NCI-H2196 (cell line): ENCODE measurements at regions not wholly inside any gene's neighbourhood (a gene's known extent, or its start where the extent isn't known, plus 50 kb on each side); places are given as distances from the start of the nearest gene placed in this dataset.
"Not testable (repeated sequence)": the region's sequence is repeated elsewhere in the genome, so short reads cannot be mapped to it uniquely, and the experiment has no call there.

Experiments used
- DNase-seq: peaks from one replicate; lab custom pipeline; 2025; ENCODE audit not compliant: unreplicated experiment; lab: John Stamatoyannopoulos, UW

GRCh38 chr3:3902161-3902560 lies 102.9 kb downstream of the LRRN1 start:
- DNase-seq, result no peak

DNA sequence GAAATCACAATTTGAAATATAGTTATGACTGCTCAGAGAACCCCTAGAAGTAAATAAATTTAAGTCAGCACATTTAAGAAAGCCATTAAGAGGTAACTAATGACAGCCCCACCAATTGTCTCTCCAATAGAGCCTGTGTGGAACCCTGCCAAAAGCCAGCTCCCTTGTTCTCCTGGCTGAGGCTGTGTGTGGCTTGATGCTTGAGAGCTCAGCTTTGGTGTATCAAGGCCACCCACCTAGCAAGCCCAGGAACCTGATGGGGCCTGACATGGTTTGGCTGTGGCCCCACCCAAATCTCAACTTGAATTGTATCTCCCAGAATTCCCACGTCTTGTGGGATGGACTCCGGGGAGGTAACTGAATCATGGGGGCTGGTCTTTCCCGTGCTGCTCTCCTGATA lies 106.9 kb downstream of the LRRN1 start:
- DNase-seq, result no peak

- no peak for DNase-seq
Observed at GRCh38 chr3:3907023-3907422, 107.8 kb downstream of the LRRN1 start.

- no peak for DNase-seq
Observed at GRCh38 chr3:3918763-3919162, 119.5 kb downstream of the LRRN1 start.

DNA sequence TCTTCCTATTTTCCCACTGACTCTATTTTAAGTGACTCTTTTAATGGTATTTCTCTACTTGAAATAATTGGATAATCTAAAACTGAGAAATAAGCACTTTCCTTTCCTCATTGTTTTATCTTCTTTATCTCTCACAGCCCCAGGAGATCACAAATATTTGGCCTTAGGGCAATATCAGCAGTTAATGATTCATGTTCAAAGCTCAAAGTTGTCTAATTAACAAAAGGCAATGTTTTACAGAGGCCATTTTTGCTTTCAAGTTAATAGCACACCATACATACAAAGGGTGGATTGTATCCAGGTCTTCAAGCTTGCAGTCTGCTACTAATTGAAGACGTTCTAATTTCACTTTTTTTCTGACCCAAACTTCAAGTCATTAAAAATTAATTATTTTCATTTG lies 120.1 kb downstream of the LRRN1 start:
- DNase-seq, result no peak

GRCh38 chr3:3923619-3924018 lies 124.4 kb downstream of the LRRN1 start:
- DNase-seq, result no peak

- DNase-seq, result no peak
Observed at GRCh38 chr3:3927198-3927597, 128.0 kb downstream of the LRRN1 start.

DNA sequence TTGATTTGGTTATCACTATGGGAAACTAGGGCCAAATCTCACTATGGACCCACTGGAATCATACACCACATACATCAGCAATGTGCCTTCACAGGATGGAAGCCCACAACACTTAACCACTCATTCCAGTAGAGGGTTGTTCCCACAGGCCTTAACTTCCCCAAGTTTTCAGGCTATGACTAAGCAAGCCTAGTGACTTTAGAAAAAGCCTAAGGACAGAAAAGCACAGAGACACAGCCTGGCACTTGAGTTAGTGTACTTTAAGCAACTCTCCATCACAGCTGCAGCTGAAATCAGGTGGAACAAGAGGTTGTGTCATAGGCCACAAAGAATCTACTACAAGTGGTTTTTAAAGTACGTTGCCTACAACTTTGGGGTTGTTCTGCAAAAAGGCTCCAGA lies 128.7 kb downstream of the LRRN1 start:
- no peak for DNase-seq

- DNase-seq, result not testable (repeated sequence)
Observed at GRCh38 chr3:3941380-3941779, 142.1 kb downstream of the LRRN1 start.

GRCh38 chr3:3951071-3951470 lies 151.8 kb downstream of the LRRN1 start:
- no peak for DNase-seq

DNA sequence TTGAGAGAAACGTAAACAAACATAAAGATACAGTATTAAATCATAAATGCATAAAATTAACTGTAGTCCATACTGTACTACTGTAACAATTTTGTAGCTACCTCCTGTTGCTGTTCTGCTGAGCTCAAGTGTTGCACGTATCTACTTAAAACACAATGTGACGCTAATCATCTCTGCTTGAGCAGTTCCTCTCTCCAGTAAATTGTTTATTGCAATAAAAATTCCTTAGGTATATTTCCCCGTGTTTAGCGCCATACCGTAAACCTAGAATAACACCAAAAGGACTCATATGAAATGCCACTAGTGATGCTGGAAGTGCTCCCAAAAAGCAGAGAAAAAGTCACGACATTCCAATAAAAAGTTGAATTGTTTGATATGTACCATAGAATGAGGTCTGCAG lies 152.3 kb downstream of the LRRN1 start:
- DNase-seq, result no peak

DNA sequence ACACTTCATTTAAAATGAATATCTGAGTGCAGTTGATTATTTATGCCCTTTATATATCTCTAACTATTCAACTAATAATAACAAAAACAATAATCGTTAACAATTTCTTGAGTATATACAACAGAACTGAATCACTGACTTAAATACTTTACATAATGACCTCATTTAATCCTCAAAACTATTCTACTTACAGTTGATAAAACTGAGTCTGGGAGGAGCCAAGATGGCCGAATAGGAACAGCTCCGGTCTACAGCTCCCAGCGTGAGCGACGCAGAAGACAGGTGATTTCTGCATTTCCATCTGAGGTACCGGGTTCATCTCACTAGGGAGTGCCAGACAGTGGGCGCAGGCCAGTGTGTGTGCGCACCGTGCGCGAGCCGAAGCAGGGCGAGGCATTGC lies 163.6 kb downstream of the LRRN1 start:
- not testable (repeated sequence) for DNase-seq

DNA sequence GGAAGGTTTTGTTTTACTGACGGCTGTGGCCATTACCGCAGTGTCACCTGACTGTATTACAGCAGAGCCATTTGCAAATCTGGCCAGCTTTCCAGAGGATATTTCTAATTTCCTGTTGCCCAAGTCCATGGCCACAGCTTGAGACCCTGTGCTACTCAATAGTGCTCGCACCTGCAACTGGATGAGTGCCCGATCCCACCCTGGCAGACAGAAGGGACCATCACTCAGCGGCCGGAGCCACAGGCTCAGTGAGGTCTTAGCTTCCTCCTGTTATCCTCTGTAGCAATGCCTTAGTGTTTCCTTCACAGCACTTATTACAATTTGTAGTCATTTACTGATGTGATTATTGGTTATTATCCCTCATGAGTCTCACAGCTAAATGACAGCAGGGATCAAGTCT lies 184.8 kb downstream of the LRRN1 start:
- DNase-seq, result no peak

GRCh38 chr3:3991598-3991997 lies 192.4 kb downstream of the LRRN1 start:
- no peak for DNase-seq

GRCh38 chr3:3992312-3992874 lies 193.2 kb downstream of the LRRN1 start:
- DNase-seq, result no peak

DNA sequence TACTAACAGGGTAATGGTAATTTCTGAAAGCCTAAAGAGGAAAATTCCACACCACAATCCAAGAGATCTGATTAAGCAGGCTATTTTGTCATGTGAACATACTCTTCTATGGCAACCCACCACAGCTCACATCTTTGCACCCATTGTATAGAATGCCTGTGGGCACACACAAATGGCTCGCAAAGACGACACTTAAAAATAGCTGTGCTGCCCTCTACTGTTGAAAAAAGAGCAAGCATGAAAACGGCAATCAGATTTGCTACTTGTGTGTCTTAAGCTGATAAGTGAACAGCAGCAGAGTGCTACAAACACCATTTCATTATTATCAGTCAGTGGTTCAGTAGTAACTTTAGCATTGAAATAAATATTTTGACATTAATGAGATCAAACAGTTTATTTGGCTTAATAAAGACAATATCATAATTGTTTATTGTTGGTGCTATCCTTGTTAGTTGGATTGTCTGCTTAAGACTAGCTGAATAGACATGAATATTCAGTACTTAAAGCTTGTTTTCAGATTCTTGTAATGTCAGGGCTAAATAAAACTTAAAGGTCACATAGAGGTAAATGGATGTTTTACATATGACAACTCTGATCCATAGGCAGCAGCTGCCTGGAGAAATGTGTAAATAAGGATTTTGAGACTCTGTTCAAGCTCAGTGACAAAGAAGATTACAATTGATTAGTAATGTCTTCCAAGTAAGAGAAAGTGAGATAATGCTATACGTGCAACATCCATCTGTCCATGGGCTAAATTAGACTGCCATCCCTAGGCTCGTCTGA lies 199.1 kb downstream of the LRRN1 start:
- DNase-seq, result peak; percentile 7

DNA sequence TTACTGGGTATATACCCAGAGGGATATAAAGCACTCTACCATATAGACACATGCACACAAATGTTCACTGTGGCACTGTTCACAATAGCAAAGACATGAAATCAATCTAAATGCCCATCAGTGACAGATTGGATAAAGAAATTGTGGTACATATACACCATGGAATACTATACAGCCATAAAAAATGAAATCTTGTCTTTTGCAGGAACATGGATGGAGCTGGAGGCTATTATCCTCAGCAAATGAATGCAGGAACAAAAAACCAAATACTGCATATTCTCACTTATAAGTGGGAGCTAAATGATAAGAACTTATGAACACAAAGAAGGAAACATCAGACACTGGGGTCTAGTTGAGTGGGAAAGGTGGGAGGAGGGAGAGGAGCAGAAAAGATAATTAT lies 200.1 kb downstream of the LRRN1 start:
- not testable (repeated sequence) for DNase-seq

- DNase-seq, result no peak
Observed at GRCh38 chr3:4001976-4002375, 202.7 kb downstream of the LRRN1 start.

GRCh38 chr3:4006288-4006687 lies 207.1 kb downstream of the LRRN1 start:
- DNase-seq, result no peak

- DNase-seq, result no peak
Observed at GRCh38 chr3:4008205-4008604, 209.0 kb downstream of the LRRN1 start.

DNA sequence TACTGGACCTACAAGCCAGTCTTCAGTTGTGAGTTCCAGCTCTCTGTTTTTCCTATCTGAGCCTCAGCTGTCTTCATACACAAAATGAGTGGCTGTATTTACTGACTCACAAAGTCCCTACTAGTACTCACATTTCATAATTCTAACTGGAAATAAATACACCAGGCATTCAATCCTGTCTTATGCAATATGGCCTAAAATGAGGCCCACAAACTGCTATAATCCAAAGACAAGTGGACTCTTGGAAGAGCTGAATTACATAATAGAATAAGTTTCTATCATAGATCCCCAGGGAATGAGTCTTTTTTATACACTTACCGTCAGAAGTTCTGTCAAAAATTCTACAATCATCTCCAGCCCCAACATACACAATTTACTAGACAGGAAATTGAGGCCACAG lies 211.9 kb downstream of the LRRN1 start:
- DNase-seq, result no peak

- no peak for DNase-seq
Observed at GRCh38 chr3:4015426-4015825, 216.2 kb downstream of the LRRN1 start.

GRCh38 chr3:4019501-4019900 lies 220.3 kb downstream of the LRRN1 start:
- no peak for DNase-seq
